Naive thymus-derived CD4-positive, alpha-beta T cell (primary cell): ENCODE measurements at regions not wholly inside any gene's neighbourhood (a gene's known extent, or its start where the extent isn't known, plus 50 kb on each side); places are given as distances from the start of the nearest gene placed in this dataset.

Experiments used
- ATAC-seq: fragments of 150-1000 bp; cut with Tn5 transposase; 2 replicates; pipeline ENCODE4 v1.10.0; 2021; ENCODE audit warnings: mild to moderate bottlenecking, moderate library complexity
- CTCF ChIA-PET: fragments of 350-600 bp; sonication (Branson Sonifier 250); formaldehyde crosslinking; loops from one replicate; lab custom pipeline; 2021; ENCODE audit warnings: antibody characterized with exemption; lab: Charles Lee
- POLR2A ChIA-PET: fragments of 350-600 bp; sonication (Branson Sonifier 250); formaldehyde crosslinking; loops from one replicate; lab custom pipeline; 2021; ENCODE audit warnings: antibody characterized with exemption, inconsistent platforms; lab: Charles Lee
- DNase-seq, 9 donors: peaks; one replicate each; pipeline versions ENCODE4 v3.0.0 to v3.0.0-alpha.2; 2020 to 2022; ENCODE audit warnings: mixed read lengths in 1 of 9
- H3K27ac ChIP-seq: one replicate; pipeline ENCODE4 v1.7.0; 2013; ENCODE audit warnings: mild to moderate bottlenecking, low read depth, low read length, moderate library complexity
- H3K27me3 ChIP-seq, 2 donors: one replicate each; pipeline ENCODE4 v1.7.0; 2013; ENCODE audit warnings: low read length in 2 of 2, mild to moderate bottlenecking in 2 of 2, moderate library complexity in 2 of 2; ENCODE audit not compliant: control insufficient read depth in 2 of 2, insufficient read depth in 2 of 2
- H3K36me3 ChIP-seq, 3 experiments: 1 replicate in 2 of 3; 2 replicates in 1 of 3; pipeline ENCODE4 v1.7.0; 2013; ENCODE audit warnings: low read length in 3 of 3, mild to moderate bottlenecking in 3 of 3, moderate library complexity in 1 of 3; ENCODE audit not compliant: insufficient read depth in 3 of 3, control insufficient read depth in 2 of 3
- H3K4me1 ChIP-seq, 2 donors: one replicate each; pipeline ENCODE4 v1.7.0; 2013; ENCODE audit warnings: low read length in 2 of 2, mild to moderate bottlenecking in 2 of 2, moderate library complexity in 1 of 2; ENCODE audit not compliant: control insufficient read depth in 2 of 2, insufficient read depth in 2 of 2
- H3K4me3 ChIP-seq: 2 replicates; pipeline ENCODE4 v1.7.0; 2013; ENCODE audit warnings: mild to moderate bottlenecking, low read length
- H3K9me3 ChIP-seq, 3 experiments: 1 replicate in 2 of 3; 2 replicates in 1 of 3; pipeline ENCODE4 v1.7.0; 2013; ENCODE audit warnings: low read length in 3 of 3; ENCODE audit not compliant: control insufficient read depth in 2 of 3
- H3K27ac Mint-ChIP-seq, 9 donors: one replicate each; pipeline ENCODE4 v1.8.0; 2020 to 2022; ENCODE audit warnings: mixed read lengths in 9 of 9, mild to moderate bottlenecking in 8 of 9, moderate library complexity in 5 of 9, inconsistent platforms in 2 of 9
- H3K27me3 Mint-ChIP-seq, 5 donors: one replicate each; pipeline ENCODE4 v1.8.0; 2021 to 2022; ENCODE audit warnings: mixed read lengths in 5 of 5, mild to moderate bottlenecking in 1 of 5
- H3K36me3 Mint-ChIP-seq, 5 donors: one replicate each; pipeline ENCODE4 v1.8.0; 2020 to 2022; ENCODE audit warnings: mixed read lengths in 5 of 5, mild to moderate bottlenecking in 3 of 5, inconsistent platforms in 1 of 5
- H3K4me1 Mint-ChIP-seq, 7 donors: one replicate each; pipeline ENCODE4 v1.8.0; 2020 to 2022; ENCODE audit warnings: mixed read lengths in 7 of 7, mild to moderate bottlenecking in 3 of 7, inconsistent platforms in 1 of 7
- H3K4me3 Mint-ChIP-seq, 10 donors: one replicate each; pipeline ENCODE4 v1.8.0; 2020 to 2022; ENCODE audit warnings: mild to moderate bottlenecking in 10 of 10, mixed read lengths in 10 of 10, moderate library complexity in 6 of 10, inconsistent platforms in 2 of 10
- H3K9me3 Mint-ChIP-seq, 11 donors: one replicate each; pipeline ENCODE4 v1.8.0; 2020 to 2022; ENCODE audit warnings: mixed read lengths in 11 of 11, mild to moderate bottlenecking in 4 of 11, inconsistent platforms in 1 of 11, moderate library complexity in 1 of 11
- intact Hi-C, 2 donors: fragments of 100-400 bp; cut with micrococcal nuclease; formaldehyde crosslinking; loops; one replicate each; pipeline ENCODE4 v1.15.1; 2023

DNA sequence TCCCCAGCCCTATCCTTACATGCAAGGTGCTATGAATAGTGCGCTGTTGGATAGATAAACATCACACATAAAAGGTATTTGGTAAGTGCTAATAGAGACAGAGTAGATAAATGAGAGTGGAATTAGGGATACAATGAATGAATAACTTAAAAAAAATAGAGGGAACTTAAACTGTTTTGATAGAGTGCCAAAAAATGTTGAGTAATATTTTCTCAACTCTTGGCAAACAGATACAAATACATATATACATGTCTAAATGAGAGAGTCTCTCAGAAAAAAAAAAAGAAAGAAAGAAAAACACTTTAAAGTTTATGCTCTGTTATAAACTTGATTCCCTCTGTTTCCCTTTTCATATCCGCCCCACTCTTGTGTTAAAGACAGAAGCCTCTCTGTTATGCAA, 667.4 kb downstream of the ROBO2 start:
- ChIA-PET POLR2A (no interaction called here), CTCF (no interaction called here)
- Mint-ChIP-seq H3K4me3 (no peak overlapping the region), H3K27ac (no peak overlapping the region), H3K27me3 (no peaks in the 10 kb centered on the region), H3K9me3 (peaks cover 2 to 17% (median 6%) of the 10 kb centered on the region in 11 donors), H3K36me3 (no peaks in the 10 kb centered on the region), H3K4me1 (no peaks in the 10 kb centered on the region)
- no peaks in the 10 kb centered on the region for H3K36me3 ChIP-seq
- DNase-seq, result no peak
- ATAC-seq, result no peak
- H3K9me3 ChIP-seq, result no peaks in the 10 kb centered on the region
- no peaks in the 10 kb centered on the region for H3K4me1 ChIP-seq
- no peak overlapping the region for H3K4me3 ChIP-seq
- H3K27me3 ChIP-seq, result no peaks in the 10 kb centered on the region
- intact Hi-C loops, result no loop called here
- no peak overlapping the region for H3K27ac ChIP-seq

GRCh38 chr3:77709155-77709554, 669.3 kb downstream of the ROBO2 start:
- H3K4me1 Mint-ChIP-seq, result no peaks in the 10 kb centered on the region
- Histone ChIP-seq H3K27ac (no peak overlapping the region), H3K36me3 (no peaks in the 10 kb centered on the region), H3K4me1 (no peaks in the 10 kb centered on the region), H3K27me3 (no peaks in the 10 kb centered on the region), H3K4me3 (no peak overlapping the region), H3K9me3 (no peaks in the 10 kb centered on the region)
- H3K27ac Mint-ChIP-seq, result no peak overlapping the region
- DNase-seq, result no peak
- H3K9me3 Mint-ChIP-seq, result peaks cover 0 to 14% (median 4%) of the 10 kb centered on the region in 11 donors
- no peaks in the 10 kb centered on the region for H3K36me3 Mint-ChIP-seq
- ATAC-seq, result no peak
- CTCF ChIA-PET, result no interaction called here
- intact Hi-C loops, result no loop called here
- no peak overlapping the region for H3K4me3 Mint-ChIP-seq
- H3K27me3 Mint-ChIP-seq, result peaks cover 0 to 2% (median 0%) of the 10 kb centered on the region in 5 donors
- POLR2A ChIA-PET, result no interaction called here

DNA sequence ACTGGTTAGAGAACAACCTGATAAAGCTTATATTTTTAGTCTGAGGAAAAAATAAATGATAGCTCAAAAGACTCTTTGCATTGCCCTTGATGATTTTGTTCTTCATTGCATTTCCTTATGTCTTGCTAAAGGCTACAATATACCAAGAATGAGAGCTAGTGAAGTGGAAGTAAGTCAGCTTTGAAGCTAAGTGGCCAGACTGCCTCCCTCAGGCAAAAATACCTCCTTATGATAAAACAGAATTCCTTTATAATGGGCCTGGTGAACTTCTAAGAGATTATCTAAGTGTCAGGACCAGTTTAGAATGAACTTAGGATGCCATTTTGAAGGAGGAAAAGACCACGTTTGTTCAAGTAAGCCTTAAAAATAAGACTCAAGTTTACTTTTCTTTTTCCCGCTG, 678.4 kb downstream of the ROBO2 start:
- Mint-ChIP-seq H3K9me3 (peaks cover 2 to 32% (median 8%) of the 10 kb centered on the region in 11 donors), H3K36me3 (no peaks in the 10 kb centered on the region), H3K27me3 (peaks cover 0 to 4% (median 0%) of the 10 kb centered on the region in 5 donors), H3K4me3 (no peak overlapping the region), H3K4me1 (no peaks in the 10 kb centered on the region), H3K27ac (no peak overlapping the region)
- DNase-seq (no peak), ATAC-seq (no peak)
- H3K27me3 ChIP-seq, result no peaks in the 10 kb centered on the region
- H3K4me3 ChIP-seq, result no peak overlapping the region
- ChIA-PET CTCF (no interaction called here), POLR2A (no interaction called here)
- H3K27ac ChIP-seq, result no peak overlapping the region
- peaks cover 0 to 3% (median 0%) of the 10 kb centered on the region in 3 experiments for H3K9me3 ChIP-seq
- H3K4me1 ChIP-seq, result no peaks in the 10 kb centered on the region
- intact Hi-C loops, result no loop called here
- H3K36me3 ChIP-seq, result no peaks in the 10 kb centered on the region

- no peaks in the 10 kb centered on the region for H3K27me3 Mint-ChIP-seq
- no peaks in the 10 kb centered on the region for H3K4me1 Mint-ChIP-seq
- POLR2A ChIA-PET, result no interaction called here
- H3K27ac Mint-ChIP-seq, result no peak overlapping the region
- Histone ChIP-seq H3K36me3 (no peaks in the 10 kb centered on the region), H3K4me3 (no peak overlapping the region), H3K4me1 (no peaks in the 10 kb centered on the region), H3K27me3 (no peaks in the 10 kb centered on the region), H3K27ac (no peak overlapping the region), H3K9me3 (peaks cover 0 to 3% (median 0%) of the 10 kb centered on the region in 3 experiments)
- ATAC-seq (no peak), DNase-seq (no peak)
- CTCF ChIA-PET, result no interaction called here
- H3K4me3 Mint-ChIP-seq, result no peak overlapping the region
- peaks cover 2 to 32% (median 8%) of the 10 kb centered on the region in 11 donors for H3K9me3 Mint-ChIP-seq
- intact Hi-C loops, result no loop called here
- no peaks in the 10 kb centered on the region for H3K36me3 Mint-ChIP-seq
Observed at GRCh38 chr3:77720460-77720971, 680.6 kb downstream of the ROBO2 start.

GRCh38 chr3:77726517-77726916, 686.6 kb downstream of the ROBO2 start:
- Mint-ChIP-seq H3K4me1 (no peaks in the 10 kb centered on the region), H3K9me3 (peaks cover 0 to 19% (median 9%) of the 10 kb centered on the region in 11 donors), H3K4me3 (no peak overlapping the region), H3K27me3 (no peaks in the 10 kb centered on the region), H3K36me3 (no peaks in the 10 kb centered on the region), H3K27ac (no peak overlapping the region)
- ChIA-PET POLR2A (no interaction called here), CTCF (no interaction called here)
- intact Hi-C loops, result no loop called here
- no peak for ATAC-seq
- Histone ChIP-seq H3K27ac (no peak overlapping the region), H3K4me1 (no peaks in the 10 kb centered on the region), H3K27me3 (no peaks in the 10 kb centered on the region), H3K36me3 (no peaks in the 10 kb centered on the region), H3K9me3 (no peaks in the 10 kb centered on the region), H3K4me3 (no peak overlapping the region)
- no peak for DNase-seq

DNA sequence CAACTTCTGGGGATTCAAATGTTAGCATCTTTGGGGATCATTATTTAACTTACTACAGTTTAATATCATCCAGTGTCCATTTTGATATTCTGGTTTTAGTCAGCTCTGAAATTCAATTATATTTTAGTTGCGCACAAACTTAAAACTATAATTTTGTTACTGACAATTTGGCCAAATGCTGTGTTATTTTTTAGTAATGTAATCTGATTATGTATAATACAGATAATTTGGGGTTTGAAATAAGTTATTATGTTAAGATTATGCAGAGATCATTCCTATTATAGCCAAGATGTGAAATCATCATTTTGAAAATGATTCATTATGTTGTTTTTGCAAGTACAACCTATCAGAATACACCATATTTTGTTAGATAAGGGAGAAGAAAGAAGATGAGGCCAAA, 706.1 kb downstream of the ROBO2 start:
- intact Hi-C loops, result no loop called here
- ChIA-PET POLR2A (no interaction called here), CTCF (no interaction called here)
- Mint-ChIP-seq H3K4me1 (no peaks in the 10 kb centered on the region), H3K4me3 (no peak overlapping the region), H3K9me3 (peaks cover 0 to 26% (median 5%) of the 10 kb centered on the region in 11 donors), H3K36me3 (no peaks in the 10 kb centered on the region), H3K27me3 (no peaks in the 10 kb centered on the region), H3K27ac (no peak overlapping the region)
- no peak for DNase-seq
- ATAC-seq, result no peak
- no peaks in the 10 kb centered on the region for H3K27me3 ChIP-seq
- H3K4me3 ChIP-seq, result no peak overlapping the region
- H3K36me3 ChIP-seq, result no peaks in the 10 kb centered on the region
- no peak overlapping the region for H3K27ac ChIP-seq
- no peaks in the 10 kb centered on the region for H3K9me3 ChIP-seq
- H3K4me1 ChIP-seq, result no peaks in the 10 kb centered on the region

DNA sequence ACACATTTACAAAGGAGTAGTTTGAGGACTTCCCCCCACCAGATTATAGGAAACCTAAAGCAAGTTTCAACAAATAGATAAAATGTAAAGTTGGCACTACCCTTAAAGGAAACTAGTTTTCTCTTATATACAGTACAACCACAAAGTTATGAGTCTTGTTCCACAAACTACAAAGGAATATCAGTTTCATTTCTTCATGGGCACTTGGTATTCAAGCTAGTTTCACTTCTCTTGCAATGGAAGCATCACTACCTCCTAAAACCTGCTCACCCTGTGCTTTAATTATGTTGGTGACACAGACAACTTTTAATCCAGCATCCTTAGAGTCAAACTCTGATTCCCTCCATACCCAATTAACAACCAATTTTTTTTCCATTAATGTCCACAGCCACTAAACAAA, 707.0 kb downstream of the ROBO2 start:
- CTCF ChIA-PET, result no interaction called here
- Histone ChIP-seq H3K27me3 (no peaks in the 10 kb centered on the region), H3K4me1 (no peaks in the 10 kb centered on the region), H3K36me3 (no peaks in the 10 kb centered on the region), H3K27ac (no peak overlapping the region), H3K9me3 (no peaks in the 10 kb centered on the region), H3K4me3 (no peak overlapping the region)
- Mint-ChIP-seq H3K36me3 (no peaks in the 10 kb centered on the region), H3K9me3 (peaks cover 0 to 26% (median 5%) of the 10 kb centered on the region in 11 donors), H3K27me3 (no peaks in the 10 kb centered on the region), H3K4me1 (no peaks in the 10 kb centered on the region), H3K27ac (no peak overlapping the region), H3K4me3 (no peak overlapping the region)
- POLR2A ChIA-PET, result no interaction called here
- ATAC-seq (no peak), DNase-seq (no peak)
- intact Hi-C loops, result no loop called here
